Activated naive CD8-positive, alpha-beta T cell (primary cell): ENCODE measurements at regions not wholly inside any gene's neighbourhood (a gene's known extent, or its start where the extent isn't known, plus 50 kb on each side); places are given as distances from the start of the nearest gene placed in this dataset.

Experiments used
- H3K27ac Mint-ChIP-seq: one replicate; pipeline ENCODE4 v1.8.0; 2021; ENCODE audit warnings: mixed read lengths
- H3K27me3 Mint-ChIP-seq: one replicate; pipeline ENCODE4 v1.8.0; 2021; ENCODE audit warnings: mixed read lengths
- H3K36me3 Mint-ChIP-seq: one replicate; pipeline ENCODE4 v1.8.0; 2021; ENCODE audit warnings: mixed read lengths
- H3K4me1 Mint-ChIP-seq: one replicate; pipeline ENCODE4 v1.8.0; 2021; ENCODE audit warnings: low read depth, mixed read lengths
- H3K4me3 Mint-ChIP-seq: one replicate; pipeline ENCODE4 v1.8.0; 2021; ENCODE audit warnings: mild to moderate bottlenecking, mixed read lengths
- H3K9me3 Mint-ChIP-seq: one replicate; pipeline ENCODE4 v1.8.0; 2021; ENCODE audit warnings: low read depth, mixed read lengths

DNA sequence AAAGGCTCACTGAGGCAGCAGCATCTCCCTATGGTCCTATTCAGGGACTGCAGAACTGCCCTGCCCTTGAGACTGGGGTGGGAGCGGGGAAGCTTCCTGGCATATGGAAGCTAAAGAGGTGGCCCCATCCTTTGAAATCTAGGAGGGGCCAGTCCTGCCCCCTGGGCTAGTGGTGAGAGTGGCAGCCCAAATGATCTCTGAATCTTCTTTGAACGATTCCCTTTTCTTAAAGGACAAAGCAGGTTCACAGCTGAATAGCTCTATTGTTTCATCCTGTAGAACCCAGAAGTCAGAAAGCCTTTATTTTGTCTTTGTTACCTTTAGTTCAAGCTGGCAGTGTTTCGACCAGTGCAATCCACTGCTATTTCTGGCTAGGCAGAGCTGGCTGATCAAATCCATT lies 741.9 kb downstream of the IRX1 start:
- H3K36me3 Mint-ChIP-seq, result no peaks in the 10 kb centered on the region
- H3K9me3 Mint-ChIP-seq, result no peaks in the 10 kb centered on the region
- H3K4me1 Mint-ChIP-seq, result no peaks in the 10 kb centered on the region
- no peak overlapping the region for H3K4me3 Mint-ChIP-seq
- no peak overlapping the region for H3K27ac Mint-ChIP-seq
- no peaks in the 10 kb centered on the region for H3K27me3 Mint-ChIP-seq

DNA sequence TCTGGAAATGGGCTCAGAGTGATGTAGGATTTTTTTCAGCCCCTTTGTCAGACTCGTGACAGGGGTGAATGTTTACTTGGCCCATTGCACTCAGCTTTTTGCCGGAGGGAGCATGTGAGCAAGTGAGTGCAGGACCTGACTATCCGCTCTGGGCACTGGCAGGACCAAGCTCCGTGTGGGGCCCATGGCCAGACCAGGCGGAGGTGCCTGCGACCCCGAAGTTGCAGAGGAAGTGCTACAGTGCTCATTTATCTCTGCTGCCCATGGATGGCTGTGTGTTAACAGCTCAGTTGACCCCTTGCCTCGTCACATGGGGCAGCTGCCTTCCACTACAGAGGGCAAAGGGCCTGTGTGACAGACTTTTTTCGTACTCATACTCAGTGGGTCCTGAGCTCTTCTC lies 744.3 kb downstream of the IRX1 start:
- H3K27ac Mint-ChIP-seq, result no peak overlapping the region
- H3K36me3 Mint-ChIP-seq, result no peaks in the 10 kb centered on the region
- H3K27me3 Mint-ChIP-seq, result peaks cover 3% of the 10 kb centered on the region
- H3K4me1 Mint-ChIP-seq, result no peaks in the 10 kb centered on the region
- no peak overlapping the region for H3K4me3 Mint-ChIP-seq
- peaks cover 4% of the 10 kb centered on the region for H3K9me3 Mint-ChIP-seq

DNA sequence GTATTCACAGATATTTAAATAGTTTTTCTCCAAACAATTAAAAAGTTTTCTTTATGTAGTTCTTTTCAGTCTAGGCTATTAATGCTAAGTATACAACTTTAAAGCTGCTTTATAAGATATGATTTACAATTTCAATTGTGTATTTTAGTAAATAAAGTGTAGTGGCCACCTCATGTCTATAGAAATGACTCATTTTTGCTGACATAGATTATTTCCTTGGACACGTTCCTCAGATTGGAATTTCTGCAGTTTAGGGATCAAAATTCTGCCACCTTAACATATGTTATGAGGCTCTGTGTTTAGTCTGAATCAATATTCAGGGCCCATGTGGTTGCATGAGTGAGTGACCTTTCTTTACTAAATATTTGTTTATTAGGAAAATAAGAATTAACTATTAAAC lies 750.2 kb downstream of the IRX1 start:
- Mint-ChIP-seq H3K27me3 (peaks cover 3% of the 10 kb centered on the region), H3K4me1 (no peaks in the 10 kb centered on the region), H3K36me3 (no peaks in the 10 kb centered on the region), H3K9me3 (peaks cover 4% of the 10 kb centered on the region), H3K4me3 (no peak overlapping the region), H3K27ac (no peak overlapping the region)

DNA sequence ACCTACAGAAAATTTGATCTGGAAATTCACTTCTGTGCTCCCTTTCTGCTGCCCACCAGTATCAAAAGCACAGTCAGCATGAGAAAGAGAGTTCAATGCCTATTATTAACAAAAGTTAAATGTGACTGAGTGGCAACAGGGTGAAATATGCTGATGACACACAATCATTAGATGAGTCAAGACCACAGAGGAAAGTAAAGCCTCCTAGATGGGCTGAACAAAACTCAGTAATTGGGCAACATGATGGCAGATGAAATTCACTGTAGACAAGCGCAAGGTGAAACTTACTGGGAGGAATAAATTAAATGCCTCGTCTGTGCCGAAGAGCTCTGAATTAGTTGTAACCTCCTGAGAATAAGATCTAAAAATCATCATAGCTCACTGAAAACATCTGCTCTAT lies 752.8 kb downstream of the IRX1 start:
- H3K27me3 Mint-ChIP-seq, result no peaks in the 10 kb centered on the region

DNA sequence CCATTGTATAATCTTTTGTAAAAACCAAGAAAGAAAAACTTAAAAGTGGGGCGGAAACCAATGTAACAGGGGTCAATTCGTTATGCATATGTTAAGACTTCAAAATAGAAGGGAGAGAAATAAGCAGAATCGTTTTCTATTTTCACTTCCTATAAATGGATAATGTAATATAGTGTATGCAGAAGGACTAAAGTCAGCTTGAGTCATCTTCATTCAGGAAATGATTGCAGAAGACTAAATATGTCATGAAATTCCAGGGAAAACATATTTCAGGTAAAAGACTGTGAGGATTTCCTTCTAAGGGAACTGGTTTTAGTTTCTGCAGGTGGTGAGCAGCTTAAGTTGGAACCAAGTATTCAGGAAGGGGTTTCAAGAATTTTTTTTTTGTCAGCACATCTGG lies 753.3 kb downstream of the IRX1 start:
- H3K4me1 Mint-ChIP-seq, result no peaks in the 10 kb centered on the region
- H3K9me3 Mint-ChIP-seq, result peaks cover 8% of the 10 kb centered on the region
- no peaks in the 10 kb centered on the region for H3K36me3 Mint-ChIP-seq

More for the DNA sequence above, 752.8 kb downstream of the IRX1 start:
- no peak overlapping the region for H3K4me3 Mint-ChIP-seq
- H3K27ac Mint-ChIP-seq, result no peak overlapping the region
- no peaks in the 10 kb centered on the region for H3K4me1 Mint-ChIP-seq
- no peaks in the 10 kb centered on the region for H3K36me3 Mint-ChIP-seq
- peaks cover 8% of the 10 kb centered on the region for H3K9me3 Mint-ChIP-seq

DNA sequence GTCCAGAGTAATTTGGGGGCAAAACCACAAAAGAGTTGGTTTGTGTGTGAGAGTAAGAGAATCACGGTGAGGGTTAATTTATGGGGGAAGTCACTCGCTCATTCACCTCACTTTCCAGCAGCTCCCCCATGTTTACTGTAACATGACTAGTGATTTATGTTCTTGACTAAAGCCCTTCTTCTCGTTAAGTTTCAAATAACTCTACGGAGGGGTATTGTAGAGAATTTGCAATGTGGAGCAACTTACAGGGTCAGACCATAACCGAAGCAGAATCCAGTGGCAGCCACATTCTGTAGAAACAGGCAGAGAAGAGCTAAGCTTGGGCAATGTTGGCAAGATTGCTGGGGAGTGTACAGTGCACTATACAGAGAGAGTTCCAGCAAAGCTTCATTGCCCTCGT lies 760.6 kb downstream of the IRX1 start:
- Mint-ChIP-seq H3K27ac (no peak overlapping the region), H3K4me1 (no peaks in the 10 kb centered on the region), H3K27me3 (peaks cover 1% of the 10 kb centered on the region), H3K4me3 (no peak overlapping the region), H3K36me3 (no peaks in the 10 kb centered on the region), H3K9me3 (peaks cover 8% of the 10 kb centered on the region)

More for the DNA sequence above, 753.3 kb downstream of the IRX1 start:
- Mint-ChIP-seq H3K27ac (no peak overlapping the region), H3K4me3 (no peak overlapping the region), H3K27me3 (no peaks in the 10 kb centered on the region)

DNA sequence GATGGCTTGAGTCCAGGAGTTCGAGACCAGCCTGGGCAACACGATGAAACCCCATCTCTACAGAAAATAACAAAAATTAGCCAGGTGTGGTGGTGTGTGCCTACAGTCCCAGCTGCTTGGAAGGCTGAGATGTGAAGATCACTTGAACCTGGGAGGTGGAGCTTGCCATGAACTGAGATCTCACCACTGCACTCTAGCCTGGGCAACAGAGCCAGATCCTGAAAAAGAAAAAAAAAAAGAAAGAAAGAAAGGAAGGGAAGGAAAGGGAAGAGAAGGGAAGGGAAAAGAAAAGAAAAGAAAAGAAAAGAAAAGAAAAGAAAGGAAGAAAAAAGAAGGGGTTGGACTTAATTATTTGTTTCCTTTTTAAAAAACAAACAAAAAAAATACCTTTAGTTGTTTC lies 764.2 kb downstream of the IRX1 start:
- H3K9me3 Mint-ChIP-seq, result peaks cover 5% of the 10 kb centered on the region
- no peaks in the 10 kb centered on the region for H3K36me3 Mint-ChIP-seq
- H3K27me3 Mint-ChIP-seq, result no peaks in the 10 kb centered on the region
- no peak overlapping the region for H3K4me3 Mint-ChIP-seq
- no peak overlapping the region for H3K27ac Mint-ChIP-seq
- no peaks in the 10 kb centered on the region for H3K4me1 Mint-ChIP-seq

DNA sequence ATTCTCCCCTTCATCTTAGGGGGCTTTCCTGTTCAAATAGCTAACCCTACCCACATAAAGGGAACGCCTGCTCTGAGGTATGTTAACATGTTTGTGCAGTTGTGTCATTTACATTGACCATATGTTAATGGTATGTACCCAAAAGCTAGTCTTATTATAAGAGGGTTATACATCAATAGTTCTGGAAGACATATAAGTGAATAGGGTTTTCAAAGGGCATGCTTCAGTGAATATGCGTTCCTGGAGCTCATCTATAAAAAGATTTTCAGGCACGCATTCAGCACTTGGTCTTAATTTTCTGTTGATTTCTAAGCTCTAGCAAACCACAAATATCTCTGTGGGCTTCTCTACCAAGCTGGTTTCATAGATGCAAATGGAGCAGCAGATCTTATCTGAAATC lies 766.1 kb downstream of the IRX1 start:
- Mint-ChIP-seq H3K4me3 (no peak overlapping the region), H3K36me3 (no peaks in the 10 kb centered on the region), H3K27ac (no peak overlapping the region), H3K9me3 (peaks cover 5% of the 10 kb centered on the region), H3K4me1 (no peaks in the 10 kb centered on the region), H3K27me3 (no peaks in the 10 kb centered on the region)

DNA sequence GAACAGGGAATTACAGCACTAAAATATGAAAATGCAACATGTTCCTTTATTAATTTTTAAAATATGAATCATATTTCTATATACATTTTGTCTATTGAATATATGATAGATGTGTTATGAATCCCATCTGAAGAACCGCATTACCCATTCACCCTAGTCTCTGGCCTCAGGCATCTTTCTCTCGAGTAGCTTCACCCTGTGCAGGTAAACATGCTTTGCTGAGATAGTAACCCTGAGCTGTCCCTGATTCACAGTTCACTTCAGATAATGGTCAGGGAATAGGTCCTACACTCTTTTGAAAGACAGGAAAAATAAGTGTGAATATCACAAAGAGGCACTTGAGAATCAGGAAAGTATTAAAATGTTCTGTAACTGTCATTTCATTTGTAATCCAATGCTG lies 766.8 kb downstream of the IRX1 start:
- Mint-ChIP-seq H3K4me3 (no peak overlapping the region), H3K9me3 (peaks cover 5% of the 10 kb centered on the region), H3K27ac (no peak overlapping the region), H3K36me3 (no peaks in the 10 kb centered on the region), H3K4me1 (no peaks in the 10 kb centered on the region), H3K27me3 (no peaks in the 10 kb centered on the region)

DNA sequence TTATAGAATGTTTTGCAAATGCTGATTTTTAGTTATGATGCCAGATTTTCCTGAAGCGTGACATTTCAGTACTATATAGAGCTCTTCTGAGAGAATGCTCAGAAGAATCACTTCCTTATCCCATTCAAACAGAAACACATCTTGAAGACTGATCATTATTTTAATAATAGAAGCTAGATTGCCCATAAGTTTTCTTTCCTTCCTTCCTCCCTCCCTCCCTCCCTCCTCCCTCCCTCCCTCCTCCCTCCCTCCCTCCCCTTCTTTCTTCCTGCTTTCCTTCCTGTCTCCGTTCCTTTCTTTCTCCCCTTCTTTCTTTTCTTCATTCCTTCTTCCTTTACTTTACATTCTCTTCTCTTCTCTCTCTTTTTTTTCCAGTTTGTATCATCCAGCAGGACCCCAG lies 767.4 kb downstream of the IRX1 start:
- no peak overlapping the region for H3K4me3 Mint-ChIP-seq
- no peak overlapping the region for H3K27ac Mint-ChIP-seq
- H3K36me3 Mint-ChIP-seq, result no peaks in the 10 kb centered on the region
- H3K9me3 Mint-ChIP-seq, result peaks cover 5% of the 10 kb centered on the region
- no peaks in the 10 kb centered on the region for H3K4me1 Mint-ChIP-seq
- no peaks in the 10 kb centered on the region for H3K27me3 Mint-ChIP-seq

DNA sequence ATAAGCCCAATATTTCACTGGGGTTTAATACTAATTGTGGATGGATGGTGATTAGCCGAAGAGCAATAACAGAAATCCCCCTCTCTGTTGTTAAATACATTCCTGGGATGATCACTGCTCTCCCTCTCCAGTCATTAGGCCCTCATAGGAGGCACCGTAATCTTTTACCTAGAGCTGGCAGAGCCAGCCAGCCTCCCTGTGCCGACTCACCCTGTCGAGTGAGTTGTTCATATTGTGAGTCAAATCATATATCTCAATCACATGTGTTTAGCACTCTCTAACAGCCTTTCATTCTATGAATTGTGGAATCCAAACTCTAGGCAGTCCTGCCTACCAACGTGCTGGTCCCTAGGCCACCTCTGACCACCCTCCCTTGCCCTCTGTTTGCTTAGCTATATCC lies 771.0 kb downstream of the IRX1 start:
- H3K4me1 Mint-ChIP-seq, result no peaks in the 10 kb centered on the region

DNA sequence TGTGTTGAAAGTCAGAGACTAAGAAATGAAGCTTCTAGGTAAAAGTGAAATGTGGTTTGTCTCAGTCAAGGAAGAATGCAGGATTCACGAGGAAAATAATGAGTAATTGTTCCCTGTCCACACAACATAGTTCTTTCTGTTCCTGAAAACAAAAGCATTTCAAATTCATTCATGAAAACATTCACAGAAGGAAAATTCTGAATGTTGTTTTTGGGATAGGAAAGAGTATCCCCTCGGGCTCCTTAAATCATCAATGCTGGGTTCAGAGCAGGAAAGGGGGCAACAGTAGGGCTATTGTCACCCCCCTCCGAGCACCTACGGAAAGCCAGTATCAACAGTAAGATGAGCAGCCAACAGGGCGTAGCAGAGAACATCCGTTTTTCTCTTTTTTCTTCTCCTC lies 769.9 kb upstream of the ADAMTS16 start:
- Mint-ChIP-seq H3K9me3 (no peaks in the 10 kb centered on the region), H3K27ac (no peak overlapping the region), H3K4me1 (no peaks in the 10 kb centered on the region)

More for the DNA sequence above, 771.0 kb downstream of the IRX1 start:
- no peaks in the 10 kb centered on the region for H3K27me3 Mint-ChIP-seq
- no peak overlapping the region for H3K4me3 Mint-ChIP-seq
- no peaks in the 10 kb centered on the region for H3K36me3 Mint-ChIP-seq
- peaks cover 5% of the 10 kb centered on the region for H3K9me3 Mint-ChIP-seq
- H3K27ac Mint-ChIP-seq, result no peak overlapping the region

DNA sequence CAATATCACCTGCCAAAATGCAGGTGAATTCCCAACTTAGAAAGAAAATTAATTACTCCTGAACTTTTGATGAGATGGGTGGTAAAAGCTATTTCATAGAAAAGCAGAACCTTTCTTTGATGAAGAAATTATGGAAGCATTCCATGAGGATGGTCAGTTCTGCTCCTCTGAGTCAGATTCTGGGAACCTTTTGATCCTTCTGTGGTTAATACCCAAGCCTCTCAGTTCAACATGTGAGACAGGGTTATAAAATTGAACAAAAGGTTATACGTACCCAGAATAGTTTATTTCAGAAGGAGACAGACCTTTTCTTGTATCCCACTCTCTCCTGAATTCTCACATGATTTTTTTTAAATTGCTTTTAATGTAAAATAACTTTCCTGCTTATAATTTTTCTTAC lies 767.6 kb upstream of the ADAMTS16 start:
- H3K36me3 Mint-ChIP-seq, result no peaks in the 10 kb centered on the region
- H3K27ac Mint-ChIP-seq, result no peak overlapping the region
- no peaks in the 10 kb centered on the region for H3K27me3 Mint-ChIP-seq
- no peaks in the 10 kb centered on the region for H3K4me1 Mint-ChIP-seq
- H3K9me3 Mint-ChIP-seq, result no peaks in the 10 kb centered on the region
- no peak overlapping the region for H3K4me3 Mint-ChIP-seq

More for the DNA sequence above, 769.9 kb upstream of the ADAMTS16 start:
- H3K4me3 Mint-ChIP-seq, result no peak overlapping the region
- no peaks in the 10 kb centered on the region for H3K36me3 Mint-ChIP-seq
- no peaks in the 10 kb centered on the region for H3K27me3 Mint-ChIP-seq

DNA sequence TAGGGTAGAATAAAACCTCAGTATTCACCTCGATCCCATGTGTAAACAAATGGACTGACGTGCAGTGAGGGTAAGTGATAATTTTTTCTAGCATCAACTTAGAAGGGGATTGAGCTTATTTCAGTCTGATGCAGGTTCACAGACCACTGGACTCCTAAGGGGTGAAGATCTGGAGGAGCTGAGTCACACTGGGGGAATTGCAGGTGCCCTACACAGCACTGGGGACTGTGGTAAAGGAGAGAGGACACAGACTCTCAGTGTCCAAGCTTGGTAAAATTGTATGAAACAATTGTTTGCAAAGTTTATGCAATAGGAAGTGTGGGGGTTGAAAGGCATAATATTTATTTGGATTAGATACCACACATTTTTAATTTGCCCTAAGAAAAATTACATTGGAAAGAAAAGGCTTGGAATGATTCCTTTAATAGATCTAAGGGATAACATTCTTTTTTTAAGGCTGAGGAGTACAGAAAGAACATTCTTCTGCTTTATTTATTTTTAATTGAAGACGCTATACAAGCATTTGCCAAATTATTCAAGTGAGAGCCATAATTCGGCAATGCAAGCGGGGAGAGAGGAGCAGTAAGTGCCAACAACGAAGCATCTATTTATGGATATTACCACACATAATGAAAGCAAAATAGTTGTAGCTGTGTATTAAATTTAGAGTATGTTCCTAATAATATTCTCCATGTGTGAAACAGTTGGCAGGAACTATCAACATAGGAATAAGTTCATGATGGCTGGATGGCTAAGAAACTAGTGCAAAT lies 766.9 kb upstream of the ADAMTS16 start:
- H3K4me3 Mint-ChIP-seq, result no peak overlapping the region
- no peaks in the 10 kb centered on the region for H3K36me3 Mint-ChIP-seq
- H3K4me1 Mint-ChIP-seq, result no peaks in the 10 kb centered on the region
- no peaks in the 10 kb centered on the region for H3K9me3 Mint-ChIP-seq
- H3K27ac Mint-ChIP-seq, result no peak overlapping the region
- H3K27me3 Mint-ChIP-seq, result no peaks in the 10 kb centered on the region

DNA sequence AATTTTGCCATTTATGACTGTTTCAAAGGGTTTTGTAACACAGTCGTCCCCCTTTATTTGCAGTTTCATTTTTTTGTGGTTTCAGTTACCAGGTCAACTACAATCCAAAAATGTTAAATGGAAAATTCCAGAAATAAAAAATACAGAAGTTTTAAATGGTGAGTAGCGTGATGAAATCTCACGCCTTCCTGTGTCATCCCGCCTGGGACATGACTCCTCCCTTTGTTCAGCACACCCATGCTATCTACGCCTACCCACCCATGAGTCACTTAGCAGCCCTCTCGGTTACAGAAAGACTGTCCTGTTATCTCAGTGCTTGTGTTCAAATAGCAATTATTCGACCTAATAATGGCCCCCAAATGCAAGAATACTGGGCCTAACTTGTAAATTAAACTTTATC lies 765.3 kb upstream of the ADAMTS16 start:
- Mint-ChIP-seq H3K27me3 (no peaks in the 10 kb centered on the region), H3K4me3 (no peak overlapping the region), H3K4me1 (no peaks in the 10 kb centered on the region), H3K27ac (no peak overlapping the region), H3K9me3 (no peaks in the 10 kb centered on the region), H3K36me3 (no peaks in the 10 kb centered on the region)

DNA sequence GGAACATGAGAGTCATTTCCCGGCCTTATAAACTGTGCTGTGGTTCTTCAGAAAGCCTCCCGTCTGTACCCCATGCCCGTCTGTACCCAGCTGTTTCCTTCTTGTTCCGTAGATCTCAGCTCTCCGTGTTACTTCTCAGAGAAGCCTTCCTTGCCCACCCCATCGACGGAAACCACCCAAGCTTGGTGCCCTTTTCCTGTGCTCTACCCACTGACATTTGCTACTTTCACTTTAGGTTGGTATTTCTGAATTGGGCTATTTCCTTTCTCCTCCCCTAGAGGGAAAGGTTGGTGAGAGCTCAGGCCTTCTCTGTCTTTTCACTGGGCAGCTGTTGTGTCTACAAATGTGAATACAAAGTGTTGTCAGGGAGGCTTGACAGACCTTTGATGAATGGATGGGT lies 764.5 kb upstream of the ADAMTS16 start:
- Mint-ChIP-seq H3K36me3 (no peaks in the 10 kb centered on the region), H3K4me3 (no peak overlapping the region), H3K4me1 (no peaks in the 10 kb centered on the region), H3K27ac (no peak overlapping the region), H3K9me3 (no peaks in the 10 kb centered on the region), H3K27me3 (no peaks in the 10 kb centered on the region)
